Heart left ventricle (tissue), 16 donors: ENCODE measurements at regions not wholly inside any gene's neighbourhood (a gene's known extent, or its start where the extent isn't known, plus 50 kb on each side); places are given as distances from the start of the nearest gene placed in this dataset.
A peak's percentile ranks its signal among the peaks of the same experiment; 100 is the strongest.

Source experiments
- ATAC-seq, 4 donors: fragments of 200-7000 bp; cut with Tn5 transposase; one replicate each; pipeline ENCODE4 v1.9.1; 2020 to 2022; ENCODE audit warnings: moderate library complexity in 4 of 4, mild to moderate bottlenecking in 3 of 4, moderate number of reproducible peaks in 1 of 4
- DNase-seq, 5 donors: peaks; one replicate each; pipeline ENCODE4 v3.0.0-alpha.2; 2020
- H3K27ac ChIP-seq, 12 donors: fragments of 200-600 bp; sonication (generic) in 4 of 12; one replicate each; pipeline versions ENCODE4 v1.5.0 to v1.8.0; 2016 to 2022; ENCODE audit warnings: mild to moderate bottlenecking in 2 of 12
- H3K27me3 ChIP-seq, 9 donors: fragments of 200-600 bp; sonication (generic) in 2 of 9; one replicate each; pipeline versions ENCODE4 v1.5.1 to v1.8.0; 2016 to 2022; ENCODE audit warnings: mild to moderate bottlenecking in 3 of 9
- H3K36me3 ChIP-seq, 9 donors: fragments of 200-600 bp; sonication (generic) in 2 of 9; one replicate each; pipeline versions ENCODE4 v1.5.0 to v1.8.0; 2018 to 2022; ENCODE audit warnings: mild to moderate bottlenecking in 2 of 9
- H3K4me1 ChIP-seq, 12 donors: fragments of 200-600 bp; sonication (generic) in 4 of 12; one replicate each; pipeline versions ENCODE4 v1.5.0 to v1.8.0; 2016 to 2022; ENCODE audit warnings: mild to moderate bottlenecking in 3 of 12
- H3K4me3 ChIP-seq, 12 donors: fragments of 200-600 bp; sonication (generic) in 4 of 12; one replicate each; pipeline versions ENCODE4 v1.5.0 to v1.8.0; 2017 to 2022; ENCODE audit warnings: mild to moderate bottlenecking in 9 of 12, moderate library complexity in 4 of 12
- H3K9me3 ChIP-seq, 12 donors: fragments of 200-600 bp; sonication (generic) in 4 of 12; one replicate each; pipeline versions ENCODE4 v1.5.0 to v1.8.0; 2016 to 2022; ENCODE audit warnings: mild to moderate bottlenecking in 1 of 12
- POLR2A ChIP-seq, 2 donors: fragments of 450-650 bp; IDR thresholded peaks; one replicate each; pipeline ENCODE4 v1.6.1; 2017; ENCODE audit warnings: antibody characterized with exemption in 2 of 2, mild to moderate bottlenecking in 2 of 2, moderate library complexity in 2 of 2
- WGBS, 4 donors: extraction: QIAGEN DNeasy Blood & Tissue Kit in 2 of 4; methylation state at CpG; one replicate each; pipeline versions ENCODE4 v1.1.5 to v1.1.7; 2013 to 2018; 5-methylcytosine and 5-hydroxymethylcytosine counted together
- intact Hi-C, 10 donors: fragments of 100-400 bp; cut with DNase I; formaldehyde crosslinking; loops; one replicate each; pipeline versions ENCODE4 v1.11.1 to v1.14.2; 2022
- TF ChIP-seq, protein P1 (sequence below), 12 donors: fragments of 200-600 bp; sonication (generic) in 4 of 12; IDR thresholded peaks; one replicate each; pipeline versions ENCODE4 v1.5.0 to v1.8.0; 2018 to 2022; ENCODE audit warnings: antibody characterized with exemption in 12 of 12, mild to moderate bottlenecking in 5 of 12
- donor health status: ischemic (EF 13 %, LVEDD 7.1; RV severe dilation, severe dysfunction).
- donor health status: healthy with polysubstance abuse.
- donor health status: DM: no; HTN: yes; CAD: no.
- donor health status: DM: no; HTN: no; CAD: no.
- donor health status: ischemic (EF 25% LVEDD 6.9; RV normal size, moderate dysfunction).
- donor health status: ischemic (EF 25% LVEDD 5.7; RV mildly dilated, moderate dysfunction).
- donor health status: healthy.
- donor health status: DM: yes; HTN: yes; CAD: no.
- donor health status: ischemic (EF 35%, LVEDD 5.7; RV mildly dilated, moderate dysfunction).
- donor health status: nonischemic (EF 11% LVEDD 7.7; RV severe dilation, severe dysfunction).
- donor health status: DM: yes; HTN: yes; CAD: no.
- donor health status: PGD.
- donor health status: ischemic (EF 29% LVEDD 5.4; RV normal size, mild dysfunction).
- donor health status: nonischemic (EF 23%, LVEDD 6.1; RV moderate dilation, normal function).

DNA sequence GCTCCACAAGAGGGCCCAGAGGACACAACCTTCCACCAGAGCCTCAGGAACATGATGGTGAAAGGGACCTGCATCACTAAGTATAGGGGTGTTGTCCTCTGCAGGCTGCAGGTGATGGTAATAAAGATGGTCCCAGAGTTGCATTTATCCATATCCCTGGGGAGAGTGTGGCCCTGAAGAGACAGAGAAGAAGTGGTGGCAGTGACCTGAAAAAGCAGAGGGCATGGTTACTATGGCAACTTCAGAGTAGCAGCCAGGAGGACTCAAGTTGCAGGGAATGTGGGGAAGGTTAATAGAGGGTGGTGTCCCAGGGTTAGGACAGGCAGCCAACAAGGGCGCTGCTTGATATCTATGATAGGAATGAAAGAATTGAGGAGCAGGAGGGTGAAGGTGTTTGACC lies 57.1 kb downstream of the HLA-A start:
- Histone ChIP-seq H3K27ac (no peak overlapping the region), H3K27me3 (no peaks in the 10 kb centered on the region), H3K4me1 (no peaks in the 10 kb centered on the region), H3K36me3 (no peaks in the 10 kb centered on the region), H3K9me3 (no peaks in the 10 kb centered on the region), H3K4me3 (no peak overlapping the region)
- TF ChIP-seq, protein P1, sequence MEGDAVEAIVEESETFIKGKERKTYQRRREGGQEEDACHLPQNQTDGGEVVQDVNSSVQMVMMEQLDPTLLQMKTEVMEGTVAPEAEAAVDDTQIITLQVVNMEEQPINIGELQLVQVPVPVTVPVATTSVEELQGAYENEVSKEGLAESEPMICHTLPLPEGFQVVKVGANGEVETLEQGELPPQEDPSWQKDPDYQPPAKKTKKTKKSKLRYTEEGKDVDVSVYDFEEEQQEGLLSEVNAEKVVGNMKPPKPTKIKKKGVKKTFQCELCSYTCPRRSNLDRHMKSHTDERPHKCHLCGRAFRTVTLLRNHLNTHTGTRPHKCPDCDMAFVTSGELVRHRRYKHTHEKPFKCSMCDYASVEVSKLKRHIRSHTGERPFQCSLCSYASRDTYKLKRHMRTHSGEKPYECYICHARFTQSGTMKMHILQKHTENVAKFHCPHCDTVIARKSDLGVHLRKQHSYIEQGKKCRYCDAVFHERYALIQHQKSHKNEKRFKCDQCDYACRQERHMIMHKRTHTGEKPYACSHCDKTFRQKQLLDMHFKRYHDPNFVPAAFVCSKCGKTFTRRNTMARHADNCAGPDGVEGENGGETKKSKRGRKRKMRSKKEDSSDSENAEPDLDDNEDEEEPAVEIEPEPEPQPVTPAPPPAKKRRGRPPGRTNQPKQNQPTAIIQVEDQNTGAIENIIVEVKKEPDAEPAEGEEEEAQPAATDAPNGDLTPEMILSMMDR (IDR thresholded peaks at IDR 0.05): no peak
- TF ChIP-seq POLR2A (IDR thresholded peaks at IDR 0.05): no peak
- 63 to 96% (median 89%) methylated on average over 1 of the region's 1 CpG for WGBS, 4 donors
- intact Hi-C loops: loop anchor here in 1 of 10 donors (5.0 kb wide), 1 partner anchor 132 kb away; no protein-coding TSS in a partner anchor
- DNase-seq: no peak
- ATAC-seq: no peak

DNA sequence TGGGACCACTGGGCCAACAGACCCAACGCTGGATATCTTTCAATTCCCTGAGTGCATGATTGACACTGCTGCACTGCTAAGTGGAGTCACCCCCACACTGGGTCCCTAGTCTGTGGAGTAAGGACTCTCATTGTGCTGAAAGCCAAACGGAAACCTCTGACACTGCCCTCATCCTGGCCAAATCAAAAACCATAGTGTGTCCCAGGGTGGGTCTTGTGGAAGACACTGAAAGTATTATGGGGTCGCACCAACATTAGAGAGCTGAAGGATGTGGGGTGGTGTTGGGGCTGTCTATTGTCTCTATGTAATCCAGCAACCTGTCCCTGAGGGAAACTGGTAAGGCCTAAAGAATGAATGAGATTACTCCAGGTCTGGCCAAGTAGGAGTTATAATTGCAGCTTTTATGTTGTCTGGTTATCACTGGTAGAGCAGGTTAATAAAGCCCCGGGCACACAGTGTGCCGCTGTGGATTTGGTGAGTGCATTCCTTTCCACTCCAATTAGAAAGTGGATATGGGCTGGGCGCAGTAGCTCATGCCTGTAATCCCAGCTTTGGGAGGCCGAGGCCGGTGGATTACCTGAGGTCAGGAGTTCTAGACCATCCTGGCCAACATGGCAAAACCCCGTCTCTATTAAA lies 57.9 kb downstream of the HLA-A start:
- H3K27ac ChIP-seq: no peak overlapping the region
- H3K4me3 ChIP-seq: no peak overlapping the region
- intact Hi-C loops: no loop called here
- H3K9me3 ChIP-seq: no peaks in the 10 kb centered on the region
- TF ChIP-seq, protein P1 (IDR thresholded peaks at IDR 0.05): no peak
- TF ChIP-seq POLR2A (IDR thresholded peaks at IDR 0.05): no peak
- peaks cover 0 to 2% (median 0%) of the 10 kb centered on the region in 9 donors for H3K27me3 ChIP-seq
- no peak for DNase-seq
- no peaks in the 10 kb centered on the region for H3K4me1 ChIP-seq
- no peaks in the 10 kb centered on the region for H3K36me3 ChIP-seq
- 80 to 88% (median 85%) methylated on average over 8 to 9 of the region's 9 CpGs for WGBS, 4 donors
- ATAC-seq: no peak

DNA sequence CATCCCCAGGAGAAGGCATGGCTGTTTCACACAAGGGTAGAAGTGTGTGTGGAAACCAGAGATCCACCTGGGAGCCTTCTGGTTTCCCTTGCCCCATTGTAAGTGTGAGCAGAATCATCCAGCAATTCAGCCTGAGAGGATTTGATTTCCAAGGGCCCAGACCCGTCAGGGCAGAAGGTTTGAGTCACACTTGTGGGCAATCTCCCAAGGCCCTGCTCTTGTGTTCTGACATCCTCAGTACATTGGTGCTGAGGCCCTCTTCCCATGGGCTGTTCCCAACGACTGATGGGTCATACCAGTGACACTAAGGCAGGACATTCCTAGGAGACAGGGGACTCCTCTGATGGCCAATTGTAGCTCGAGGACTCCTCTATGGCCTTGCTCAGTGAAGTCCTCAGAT lies 58.2 kb upstream of the POLR1H start:
- no peak overlapping the region for H3K4me3 ChIP-seq
- H3K36me3 ChIP-seq: no peaks in the 10 kb centered on the region
- WGBS, 4 donors: 63 to 68% (median 66%) methylated on average over 3 of the region's 3 CpGs
- peaks cover 0 to 27% (median 8%) of the 10 kb centered on the region in 9 donors for H3K27me3 ChIP-seq
- intact Hi-C loops: no loop called here
- H3K4me1 ChIP-seq: peaks cover 0 to 19% (median 12%) of the 10 kb centered on the region in 12 donors
- no peak for ATAC-seq
- H3K27ac ChIP-seq: no peak overlapping the region
- TF ChIP-seq, protein P1 (IDR thresholded peaks at IDR 0.05): no peak
- TF ChIP-seq POLR2A (IDR thresholded peaks at IDR 0.05): no peak
- no peak for DNase-seq
- no peaks in the 10 kb centered on the region for H3K9me3 ChIP-seq

DNA sequence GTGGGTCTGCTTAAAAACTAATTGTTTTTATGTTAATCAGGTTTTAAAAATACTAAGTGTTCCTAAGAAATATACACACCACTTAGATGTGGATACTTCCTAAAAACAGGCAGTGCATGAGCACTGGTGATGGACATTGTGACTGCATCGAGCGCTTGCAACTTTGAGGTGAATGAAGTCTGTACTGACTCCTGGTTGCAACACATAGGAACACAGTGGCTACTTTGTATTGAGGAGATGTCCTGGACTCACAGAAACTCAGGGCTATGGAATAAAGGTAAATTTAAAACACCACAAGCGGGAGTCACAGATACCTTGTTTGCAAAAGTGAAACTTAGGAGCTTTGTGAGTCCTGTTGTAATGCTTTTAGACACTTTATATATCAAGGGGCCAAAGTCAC lies 55.6 kb upstream of the POLR1H start:
- Histone ChIP-seq H3K27ac (no peak overlapping the region), H3K9me3 (no peaks in the 10 kb centered on the region), H3K4me1 (peaks cover 0 to 19% (median 12%) of the 10 kb centered on the region in 12 donors), H3K36me3 (no peaks in the 10 kb centered on the region), H3K4me3 (peak overlapping the region in 4 of 12 donors; percentile 66 to 82 (median 72)), H3K27me3 (peaks cover 0 to 31% (median 10%) of the 10 kb centered on the region in 9 donors)
- DNase-seq: no peak
- 96 to 99% (median 98%) methylated on average over 3 of the region's 3 CpGs for WGBS, 4 donors
- intact Hi-C loops: loop anchor here in 1 of 10 donors (5.0 kb wide), 1 partner anchor 78 kb away; no protein-coding TSS in a partner anchor
- TF ChIP-seq, protein P1 (IDR thresholded peaks at IDR 0.05): no peak
- no peak for TF ChIP-seq POLR2A (IDR thresholded peaks at IDR 0.05)
- no peak for ATAC-seq
